ENCODE measurements at regions not wholly inside any gene's neighbourhood (a gene's known extent, or its start where the extent isn't known, plus 50 kb on each side); places are given as distances from the start of the nearest gene placed in this dataset.
"Not testable (repeated sequence)": the region's sequence is repeated elsewhere in the genome, so short reads cannot be mapped to it uniquely, and the experiment has no call there.

DNA sequence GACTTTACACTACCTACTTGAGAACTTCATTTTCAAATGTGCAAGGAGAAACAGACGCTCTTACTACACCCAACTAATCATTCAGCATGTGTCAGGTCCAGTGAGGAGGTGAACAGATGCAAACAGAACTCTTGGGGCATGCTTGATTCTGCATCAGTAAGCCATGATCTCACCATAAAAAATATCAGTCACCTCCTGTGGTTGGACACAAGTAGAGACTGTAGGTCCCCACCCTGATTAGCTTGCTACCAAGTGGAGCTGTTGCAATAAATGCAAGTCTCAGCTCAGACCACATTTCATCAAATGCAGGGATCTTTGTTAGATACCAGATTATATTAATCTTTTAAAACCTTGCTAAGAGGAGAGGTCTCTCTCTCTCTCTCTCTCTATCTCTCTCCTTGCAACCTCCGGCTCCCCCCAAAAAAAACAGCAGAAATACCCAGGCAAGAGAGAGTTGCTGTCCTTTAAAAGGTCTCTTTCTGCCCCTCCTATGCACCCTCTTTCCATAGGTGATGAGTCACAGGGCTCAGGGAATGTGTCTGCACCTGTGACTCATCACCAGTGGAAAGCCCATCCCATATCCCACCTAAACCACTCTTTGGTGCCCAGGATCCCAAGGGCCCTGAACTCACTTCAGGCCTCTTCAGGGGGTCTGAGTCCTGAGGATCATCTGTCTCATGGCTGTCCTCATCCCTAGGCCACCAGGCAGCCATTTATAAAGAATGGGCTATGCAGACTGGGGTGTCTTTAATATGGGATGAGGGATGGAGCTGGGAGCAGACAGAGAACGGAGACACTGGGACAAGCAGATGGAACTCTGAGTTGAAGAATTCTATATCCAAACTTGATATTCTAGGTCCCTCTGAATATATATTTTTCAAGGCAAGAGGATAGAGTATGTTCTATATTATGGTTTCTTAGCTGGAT is 154.5 kb downstream of the QRSL1 start:
- H3K27me3 Mint-ChIP-seq = peaks cover 11 to 40% (median 22%) of the 10 kb centered on the region in 5 donors
- no peaks in the 10 kb centered on the region for H3K4me1 Mint-ChIP-seq

DNA sequence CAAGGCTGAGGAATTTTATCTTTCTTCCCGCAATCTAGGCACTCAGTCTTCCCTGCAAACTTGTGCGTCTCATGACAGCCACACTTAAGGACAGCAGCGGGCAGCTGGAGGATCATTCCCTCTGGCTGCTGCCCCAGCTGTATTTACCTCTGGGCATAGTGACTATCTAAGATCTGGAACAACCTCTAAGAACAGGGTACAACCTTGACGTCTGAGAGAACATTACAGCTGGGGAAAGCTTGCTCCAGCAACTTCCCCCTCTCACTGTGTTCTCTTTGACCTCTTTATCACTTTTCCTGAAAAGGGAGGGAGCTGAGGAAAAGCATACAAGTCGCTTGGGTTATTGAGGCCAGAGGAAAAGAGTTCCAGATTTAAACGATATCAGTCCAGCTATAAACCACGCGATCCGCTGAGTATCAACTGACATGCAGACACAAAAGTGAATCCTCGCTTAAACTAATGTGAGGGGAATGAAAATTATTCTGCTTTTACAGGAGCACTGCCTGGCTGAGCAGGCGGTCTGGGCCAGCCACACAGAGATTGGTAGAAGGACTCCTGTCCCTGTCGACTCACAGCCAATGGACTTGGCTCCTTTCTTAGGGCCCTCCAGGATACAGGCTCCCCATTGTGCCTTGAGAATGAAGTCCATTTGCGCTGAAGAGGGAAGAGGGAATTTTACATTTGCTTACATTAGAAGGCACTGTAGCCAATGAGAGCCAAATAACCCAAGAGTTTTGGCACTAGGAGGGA is 153.3 kb downstream of the QRSL1 start:
- Mint-ChIP-seq H3K36me3 (peaks cover 0 to 19% (median 0%) of the 10 kb centered on the region in 3 donors), H3K27ac (no peak overlapping the region), H3K9me3 (peaks cover 0 to 39% (median 18%) of the 10 kb centered on the region in 9 donors), H3K4me1 (no peaks in the 10 kb centered on the region), H3K27me3 (peaks cover 11 to 32% (median 27%) of the 10 kb centered on the region in 5 donors), H3K4me3 (no peak overlapping the region)
- POLR2A ChIA-PET = no interaction called here
- no peak for DNase-seq
- no peak for ATAC-seq

More for the DNA sequence above, 154.5 kb downstream of the QRSL1 start:
- POLR2A ChIA-PET = no interaction called here
- ATAC-seq (no peak), DNase-seq (no peak)
- Mint-ChIP-seq H3K4me3 (no peak overlapping the region), H3K27ac (no peak overlapping the region), H3K9me3 (peaks cover 0 to 33% (median 13%) of the 10 kb centered on the region in 9 donors), H3K36me3 (peaks cover 0 to 14% (median 0%) of the 10 kb centered on the region in 3 donors)

- H3K27ac Mint-ChIP-seq, POLR2A ChIA-PET, H3K4me1 Mint-ChIP-seq, DNase-seq, ATAC-seq, H3K4me3 Mint-ChIP-seq: not testable (repeated sequence)
- Mint-ChIP-seq H3K9me3 (peaks cover 0 to 39% (median 18%) of the 10 kb centered on the region in 9 donors), H3K27me3 (peaks cover 13 to 50% (median 23%) of the 10 kb centered on the region in 5 donors), H3K36me3 (peaks cover 0 to 19% (median 0%) of the 10 kb centered on the region in 3 donors)
These were observed 150.2 kb downstream of the QRSL1 start for GRCh38 chr6:106779552-106779951.

- Mint-ChIP-seq H3K4me3 (no peak overlapping the region), H3K36me3 (peaks cover 0 to 19% (median 0%) of the 10 kb centered on the region in 3 donors), H3K27me3 (peaks cover 13 to 55% (median 23%) of the 10 kb centered on the region in 5 donors), H3K9me3 (peaks cover 0 to 39% (median 18%) of the 10 kb centered on the region in 9 donors), H3K4me1 (no peaks in the 10 kb centered on the region), H3K27ac (no peak overlapping the region)
- POLR2A ChIA-PET = no interaction called here
- DNase-seq (no peak), ATAC-seq (no peak)
These were observed 149.6 kb downstream of the QRSL1 start for GRCh38 chr6:106778943-106779342.

- Mint-ChIP-seq H3K4me3 (no peak overlapping the region), H3K27ac (no peak overlapping the region), H3K4me1 (no peaks in the 10 kb centered on the region), H3K9me3 (peaks cover 0 to 31% (median 11%) of the 10 kb centered on the region in 9 donors), H3K36me3 (peaks cover 0 to 11% (median 0%) of the 10 kb centered on the region in 3 donors), H3K27me3 (peaks cover 2 to 48% (median 12%) of the 10 kb centered on the region in 5 donors)
- no peak for ATAC-seq
- POLR2A ChIA-PET = no interaction called here
- no peak for DNase-seq
These were observed 144.7 kb downstream of the QRSL1 start for GRCh38 chr6:106773996-106774629.

DNA sequence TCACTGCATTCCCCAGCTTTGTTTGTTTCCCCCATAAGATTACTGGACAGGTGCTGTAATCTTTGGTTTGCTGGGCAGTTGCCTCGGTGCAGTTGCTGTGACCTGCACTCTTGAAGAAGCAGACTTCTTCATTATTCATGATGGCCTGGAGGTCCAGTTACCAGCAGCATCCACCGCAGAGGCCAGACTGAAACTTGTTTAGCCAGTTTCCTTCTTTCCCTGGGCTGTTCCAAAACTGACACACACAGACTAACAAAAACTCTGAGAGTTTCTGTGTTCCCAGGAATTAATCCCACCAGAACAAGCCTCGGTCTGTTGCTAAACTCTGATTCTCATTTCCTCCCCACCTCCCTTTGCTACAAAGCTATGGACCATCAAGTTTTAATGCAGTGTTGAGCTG is 144.1 kb downstream of the QRSL1 start:
- no peak overlapping the region for H3K4me3 Mint-ChIP-seq
- no peak for ATAC-seq
- no peaks in the 10 kb centered on the region for H3K4me1 Mint-ChIP-seq

GRCh38 chr6:106772270-106773142 is 143.1 kb downstream of the QRSL1 start:
- no peak for DNase-seq
- no peak overlapping the region for H3K27ac Mint-ChIP-seq
- H3K27me3 Mint-ChIP-seq = peaks cover 3 to 48% (median 6%) of the 10 kb centered on the region in 5 donors
- H3K4me1 Mint-ChIP-seq = no peaks in the 10 kb centered on the region
- peaks cover 0 to 28% (median 9%) of the 10 kb centered on the region in 9 donors for H3K9me3 Mint-ChIP-seq
- no peak overlapping the region for H3K4me3 Mint-ChIP-seq
- POLR2A ChIA-PET = no interaction called here
- H3K36me3 Mint-ChIP-seq = peaks cover 0 to 4% (median 0%) of the 10 kb centered on the region in 3 donors
- ATAC-seq = no peak

More for the DNA sequence above, 144.1 kb downstream of the QRSL1 start:
- Mint-ChIP-seq H3K27me3 (peaks cover 2 to 48% (median 6%) of the 10 kb centered on the region in 5 donors), H3K36me3 (peaks cover 0 to 5% (median 0%) of the 10 kb centered on the region in 3 donors), H3K27ac (peak overlapping the region in 1 of 10 donors; percentile 85), H3K9me3 (peaks cover 0 to 30% (median 9%) of the 10 kb centered on the region in 9 donors)
- POLR2A ChIA-PET = no interaction called here
- no peak for DNase-seq

- no peak for ATAC-seq
- DNase-seq = no peak
- H3K9me3 Mint-ChIP-seq = peaks cover 0 to 28% (median 9%) of the 10 kb centered on the region in 9 donors
These were observed 142.4 kb downstream of the QRSL1 start for GRCh38 chr6:106771822-106772221.

GRCh38 chr6:106770663-106771062 is 141.3 kb downstream of the QRSL1 start:
- Mint-ChIP-seq H3K27me3 (peaks cover 3 to 38% (median 6%) of the 10 kb centered on the region in 5 donors), H3K4me3 (no peak overlapping the region), H3K4me1 (no peaks in the 10 kb centered on the region), H3K27ac (no peak overlapping the region), H3K36me3 (peaks cover 0 to 4% (median 0%) of the 10 kb centered on the region in 3 donors), H3K9me3 (peaks cover 0 to 28% (median 9%) of the 10 kb centered on the region in 9 donors)
- DNase-seq = no peak
- POLR2A ChIA-PET = no interaction called here
- ATAC-seq = no peak

More at GRCh38 chr6:106771822-106772221, 142.4 kb downstream of the QRSL1 start:
- Mint-ChIP-seq H3K27me3 (peaks cover 3 to 41% (median 6%) of the 10 kb centered on the region in 5 donors), H3K27ac (no peak overlapping the region), H3K4me1 (no peaks in the 10 kb centered on the region), H3K4me3 (no peak overlapping the region), H3K36me3 (peaks cover 0 to 4% (median 0%) of the 10 kb centered on the region in 3 donors)
- POLR2A ChIA-PET = no interaction called here

GRCh38 chr6:106770081-106770480 is 140.7 kb downstream of the QRSL1 start:
- peaks cover 0 to 28% (median 9%) of the 10 kb centered on the region in 9 donors for H3K9me3 Mint-ChIP-seq
- POLR2A ChIA-PET = no interaction called here
- peaks cover 0 to 4% (median 0%) of the 10 kb centered on the region in 3 donors for H3K36me3 Mint-ChIP-seq
- no peak overlapping the region for H3K4me3 Mint-ChIP-seq
- no peak overlapping the region for H3K27ac Mint-ChIP-seq
- no peaks in the 10 kb centered on the region for H3K4me1 Mint-ChIP-seq
- DNase-seq (no peak), ATAC-seq (no peak)
- H3K27me3 Mint-ChIP-seq = peaks cover 0 to 35% (median 2%) of the 10 kb centered on the region in 5 donors

DNA sequence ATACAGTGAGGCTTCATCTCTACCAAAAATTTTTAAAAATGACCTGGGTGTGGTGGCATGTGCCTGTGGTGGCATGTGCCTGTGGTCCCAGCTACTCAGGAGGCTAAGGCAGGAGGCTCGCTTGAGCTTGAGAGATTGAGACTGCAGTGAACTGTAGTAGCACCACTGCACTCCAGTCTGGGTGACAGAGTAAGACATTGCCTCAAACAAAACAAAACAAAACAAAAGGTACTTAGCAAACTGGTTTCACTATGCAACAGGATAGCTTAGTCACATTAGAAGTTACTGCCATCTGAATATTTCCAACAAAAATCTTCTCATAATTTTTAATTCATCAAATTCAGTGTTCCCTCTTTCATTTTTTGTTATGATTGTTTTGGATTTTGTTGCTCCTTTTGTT is 137.9 kb downstream of the QRSL1 start:
- Mint-ChIP-seq H3K4me1 (no peaks in the 10 kb centered on the region), H3K4me3 (no peak overlapping the region), H3K27ac (no peak overlapping the region), H3K9me3 (peaks cover 0 to 34% (median 9%) of the 10 kb centered on the region in 9 donors), H3K27me3 (peaks cover 0 to 13% (median 0%) of the 10 kb centered on the region in 5 donors), H3K36me3 (peaks cover 0 to 8% (median 0%) of the 10 kb centered on the region in 3 donors)
- no peak for ATAC-seq
- POLR2A ChIA-PET = no interaction called here
- no peak for DNase-seq

All from naive thymus-derived CD8-positive, alpha-beta T cell (primary cell).